ENCODE measurements at regions not wholly inside any gene's neighbourhood (a gene's known extent, or its start where the extent isn't known, plus 50 kb on each side); places are given as distances from the start of the nearest gene placed in this dataset.
A peak's percentile ranks its signal among the peaks of the same experiment; 100 is the strongest.
"Not testable (repeated sequence)": the region's sequence is repeated elsewhere in the genome, so short reads cannot be mapped to it uniquely, and the experiment has no call there.

- no peak for DNase-seq (ENCODE audit: low spot score in 2 of 2)
- no peak for FAIRE-seq
Measured at GRCh38 chr1:101463195-101463594, 226.4 kb downstream of the S1PR1 start.

- FAIRE-seq: no peak
- DNase-seq (ENCODE audit: low spot score in 2 of 2): no peak
Measured at GRCh38 chr1:101465941-101466340, 229.1 kb downstream of the S1PR1 start.

GRCh38 chr1:101474039-101474665 lies 237.3 kb downstream of the S1PR1 start:
- DNase-seq (ENCODE audit: low spot score in 2 of 2): no peak

GRCh38 chr1:101476541-101476940 lies 239.7 kb downstream of the S1PR1 start:
- FAIRE-seq: no peak
- DNase-seq (ENCODE audit: low spot score in 2 of 2): no peak

More at GRCh38 chr1:101474039-101474665, 237.3 kb downstream of the S1PR1 start:
- no peak for FAIRE-seq

- DNase-seq (ENCODE audit: low spot score in 2 of 2) (no peak), FAIRE-seq (no peak)
Measured at GRCh38 chr1:101479945-101480344, 243.1 kb downstream of the S1PR1 start.

GRCh38 chr1:101482306-101482705 lies 245.5 kb downstream of the S1PR1 start:
- FAIRE-seq: no peak
- DNase-seq (ENCODE audit: low spot score in 2 of 2): no peak

- FAIRE-seq (no peak), DNase-seq (ENCODE audit: low spot score in 2 of 2) (no peak)
Measured at GRCh38 chr1:101483982-101484688, 247.3 kb downstream of the S1PR1 start.

- DNase-seq (ENCODE audit: low spot score in 2 of 2) (no peak), FAIRE-seq (no peak)
Measured at GRCh38 chr1:101484689-101485338, 248.0 kb downstream of the S1PR1 start.

GRCh38 chr1:101485712-101486111 lies 248.9 kb downstream of the S1PR1 start:
- no peak for FAIRE-seq
- DNase-seq (ENCODE audit: low spot score in 2 of 2): no peak

- DNase-seq (ENCODE audit: low spot score in 2 of 2); FAIRE-seq: not testable (repeated sequence)
Measured at GRCh38 chr1:101492144-101492543, 255.3 kb downstream of the S1PR1 start.

- not testable (repeated sequence) for FAIRE-seq; DNase-seq (ENCODE audit: low spot score in 2 of 2)
Measured at GRCh38 chr1:101493920-101494319, 257.1 kb downstream of the S1PR1 start.

- DNase-seq (ENCODE audit: low spot score in 2 of 2) (no peak), FAIRE-seq (no peak)
Measured at GRCh38 chr1:101496109-101496508, 259.3 kb downstream of the S1PR1 start.

- FAIRE-seq: no peak
Measured at GRCh38 chr1:101497881-101498559, 261.2 kb downstream of the S1PR1 start.

GRCh38 chr1:101504106-101504505 lies 267.3 kb downstream of the S1PR1 start:
- FAIRE-seq; DNase-seq (ENCODE audit: low spot score in 2 of 2): not testable (repeated sequence)

More at GRCh38 chr1:101497881-101498559, 261.2 kb downstream of the S1PR1 start:
- no peak for DNase-seq (ENCODE audit: low spot score in 2 of 2)

GRCh38 chr1:101505240-101505639 lies 268.4 kb downstream of the S1PR1 start:
- not testable (repeated sequence) for FAIRE-seq; DNase-seq (ENCODE audit: low spot score in 2 of 2)

- DNase-seq (ENCODE audit: low spot score in 2 of 2): peak in 1 of 2 donors; percentile 12
- FAIRE-seq: peak; percentile 66
Measured at GRCh38 chr1:101506541-101507164, 269.8 kb downstream of the S1PR1 start.

- FAIRE-seq (no peak), DNase-seq (ENCODE audit: low spot score in 2 of 2) (no peak)
Measured at GRCh38 chr1:101507547-101507971, 270.7 kb downstream of the S1PR1 start.

- DNase-seq (ENCODE audit: low spot score in 2 of 2) (no peak), FAIRE-seq (no peak)
Measured at GRCh38 chr1:101508913-101509312, 272.1 kb downstream of the S1PR1 start.

- FAIRE-seq (no peak), DNase-seq (ENCODE audit: low spot score in 2 of 2) (no peak)
Measured at GRCh38 chr1:101509370-101509769, 272.6 kb downstream of the S1PR1 start.

GRCh38 chr1:101511202-101511891 lies 274.5 kb downstream of the S1PR1 start:
- no peak for DNase-seq (ENCODE audit: low spot score in 2 of 2)
- no peak for FAIRE-seq

Data from frontal cortex (tissue), 3 donors.